SH-SY5Y (cell line): ENCODE measurements at regions not wholly inside any gene's neighbourhood (a gene's known extent, or its start where the extent isn't known, plus 50 kb on each side); places are given as distances from the start of the nearest gene placed in this dataset.

Source experiments
- GATA2 ChIP-seq: IDR thresholded peaks from 2 replicates; pipeline ENCODE4 v1.6.1; 2011; ENCODE audit warnings: mild to moderate bottlenecking, low read depth, low read length
- GATA3 ChIP-seq: IDR thresholded peaks from 2 replicates; pipeline ENCODE4 v1.6.1; 2011; ENCODE audit warnings: low read depth, mild to moderate bottlenecking, low read length, moderate library complexity

- TF ChIP-seq GATA2: no peak
- no peak for TF ChIP-seq GATA3
Measured at GRCh38 chr12:25420116-25420515, 133.0 kb downstream of the LMNTD1 start.
